CD4-positive, alpha-beta T cell (primary cell): ENCODE measurements at regions not wholly inside any gene's neighbourhood (a gene's known extent, or its start where the extent isn't known, plus 50 kb on each side); places are given as distances from the start of the nearest gene placed in this dataset.

Source experiments
- ATAC-seq: fragments of 200-7000 bp; cut with Tn5 transposase; one replicate; pipeline ENCODE4 v1.10.0; 2022; ENCODE audit warnings: mild to moderate bottlenecking; ENCODE audit not compliant: poor library complexity
- CTCF ChIA-PET: fragments of 350-600 bp; sonication (Branson Sonifier 250); formaldehyde crosslinking; loops from one replicate; lab custom pipeline; 2021; ENCODE audit warnings: antibody characterized with exemption, inconsistent platforms; lab: Charles Lee
- POLR2A ChIA-PET: fragments of 350-600 bp; sonication (Branson Sonifier 250); formaldehyde crosslinking; loops from one replicate; lab custom pipeline; 2021; ENCODE audit warnings: antibody characterized with exemption, inconsistent platforms; lab: Charles Lee
- DNase-seq, 14 experiments: peaks; one replicate each; pipeline ENCODE4 v3.0.0-alpha.2; 2013 to 2020; ENCODE audit warnings: mixed read lengths in 2 of 14
- H3K27ac ChIP-seq, 2 donors: one replicate each; pipeline versions ENCODE4 v1.5.1 to v1.7.0; 2013; ENCODE audit warnings: low read length in 2 of 2, low read depth in 1 of 2, mild to moderate bottlenecking in 1 of 2
- H3K27me3 ChIP-seq, 2 experiments: 1 replicate in 1 of 2; 2 replicates in 1 of 2; pipeline versions ENCODE4 v1.6.1 to v1.7.0; 2013; ENCODE audit warnings: low read length in 2 of 2, control low read depth in 1 of 2, mild to moderate bottlenecking in 1 of 2, moderate library complexity in 1 of 2; ENCODE audit not compliant: insufficient read depth in 2 of 2, control insufficient read depth in 1 of 2
- H3K36me3 ChIP-seq: one replicate; pipeline ENCODE4 v1.6.1; 2013; ENCODE audit warnings: low read length, control low read depth; ENCODE audit not compliant: insufficient read depth
- H3K4me1 ChIP-seq: one replicate; pipeline ENCODE4 v1.6.1; 2013; ENCODE audit warnings: low read length, control low read depth; ENCODE audit not compliant: insufficient read depth
- H3K4me3 ChIP-seq: one replicate; pipeline ENCODE4 v1.5.1; 2013; ENCODE audit warnings: mild to moderate bottlenecking, low read length, moderate library complexity
- H3K9me3 ChIP-seq, 2 experiments: 1 replicate in 1 of 2; 2 replicates in 1 of 2; pipeline versions ENCODE4 v1.6.1 to v1.7.0; 2013; ENCODE audit warnings: low read length in 2 of 2, mild to moderate bottlenecking in 2 of 2, control low read depth in 1 of 2, moderate library complexity in 1 of 2; ENCODE audit not compliant: control insufficient read depth in 1 of 2, insufficient read depth in 1 of 2
- H3K27ac Mint-ChIP-seq: one replicate; pipeline ENCODE4 v1.8.0; 2020; ENCODE audit warnings: mixed read lengths
- H3K27me3 Mint-ChIP-seq: one replicate; pipeline ENCODE4 v1.8.0; 2021; ENCODE audit warnings: mixed read lengths
- H3K36me3 Mint-ChIP-seq: one replicate; pipeline ENCODE4 v1.8.0; 2021; ENCODE audit warnings: low read depth, mixed read lengths
- H3K4me1 Mint-ChIP-seq: one replicate; pipeline ENCODE4 v1.8.0; 2021; ENCODE audit warnings: low read depth, mixed read lengths
- H3K4me3 Mint-ChIP-seq: one replicate; pipeline ENCODE4 v1.8.0; 2020; ENCODE audit warnings: mild to moderate bottlenecking, mixed read lengths
- H3K9me3 Mint-ChIP-seq: one replicate; pipeline ENCODE4 v1.8.0; 2020; ENCODE audit warnings: mixed read lengths
- intact Hi-C, 2 experiments: fragments of 100-400 bp; cut with DNase I in 1 of 2; cut with micrococcal nuclease in 1 of 2; formaldehyde crosslinking; loops; one replicate each; pipeline versions ENCODE4 v1.15.1 to v1.9.0; 2023 to 2025; cut with DNase I, micrococcal nuclease
- TF ChIP-seq, protein P1 (sequence below): fragments of 200-600 bp; IDR thresholded peaks from one replicate; pipeline ENCODE4 v1.8.0; 2022; ENCODE audit warnings: antibody characterized with exemption, mild to moderate bottlenecking

DNA sequence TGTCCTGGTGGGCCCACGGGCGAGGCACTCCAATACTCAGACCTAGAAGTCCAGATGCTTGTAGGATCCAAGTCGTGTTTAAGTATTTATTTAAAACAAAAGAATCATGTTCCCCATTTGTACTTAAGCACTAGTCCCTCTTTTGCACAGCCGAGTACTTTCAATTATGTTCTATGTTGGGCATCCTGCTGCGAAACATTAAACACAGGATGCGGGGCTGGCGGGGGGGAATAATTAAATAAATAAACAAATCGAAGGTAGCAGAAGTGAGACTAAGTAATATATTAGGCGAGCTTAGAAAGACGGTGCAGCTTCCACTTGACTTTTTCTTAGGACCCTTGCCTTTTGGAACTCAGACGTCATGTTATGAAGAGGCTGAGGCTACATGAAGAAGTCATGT, 1129.2 kb upstream of the ACO1 start:
- Mint-ChIP-seq H3K27me3 (no peaks in the 10 kb centered on the region), H3K4me1 (peaks cover 7% of the 10 kb centered on the region)
- intact Hi-C loops, result no loop called here

DNA sequence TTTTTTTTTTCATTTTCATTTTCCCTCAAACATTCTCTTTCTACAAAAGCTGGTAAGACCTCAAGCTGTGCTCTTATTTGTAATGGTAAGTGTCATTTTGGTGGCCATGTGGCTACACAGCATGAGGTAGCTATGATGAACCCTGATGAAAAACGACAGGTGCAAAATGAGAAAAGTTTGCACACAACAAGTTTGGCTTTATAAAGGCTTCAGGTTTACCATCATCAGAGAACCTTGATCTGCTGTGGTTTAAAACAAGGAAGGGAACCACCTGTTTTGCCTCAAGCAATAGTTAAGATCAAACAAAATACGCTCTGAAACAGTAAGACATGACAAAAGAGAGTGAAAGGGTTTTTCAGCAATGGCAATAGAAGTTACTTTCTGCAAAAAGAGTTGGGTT, 1124.6 kb upstream of the ACO1 start:
- Mint-ChIP-seq H3K36me3 (no peaks in the 10 kb centered on the region), H3K27ac (peak overlapping the region; percentile 78), H3K9me3 (no peaks in the 10 kb centered on the region), H3K4me3 (peak overlapping the region; percentile 11), H3K4me1 (peaks cover 17% of the 10 kb centered on the region), H3K27me3 (no peaks in the 10 kb centered on the region)
- ATAC-seq, result peak; percentile 94
- intact Hi-C loops, result loop anchor here in 1 of 2 experiments (5.0 kb wide), 1 partner anchor 87 kb away; no protein-coding TSS in a partner anchor
- Histone ChIP-seq H3K27me3 (no peaks in the 10 kb centered on the region), H3K36me3 (no peaks in the 10 kb centered on the region), H3K4me1 (no peaks in the 10 kb centered on the region), H3K27ac (no peak overlapping the region), H3K4me3 (no peak overlapping the region), H3K9me3 (peaks cover 0 to 4% of the 10 kb centered on the region in 2 experiments)
- DNase-seq, result peak in 4 of 14 experiments; percentile 8 to 73 (median 72)
- TF ChIP-seq, protein P1, sequence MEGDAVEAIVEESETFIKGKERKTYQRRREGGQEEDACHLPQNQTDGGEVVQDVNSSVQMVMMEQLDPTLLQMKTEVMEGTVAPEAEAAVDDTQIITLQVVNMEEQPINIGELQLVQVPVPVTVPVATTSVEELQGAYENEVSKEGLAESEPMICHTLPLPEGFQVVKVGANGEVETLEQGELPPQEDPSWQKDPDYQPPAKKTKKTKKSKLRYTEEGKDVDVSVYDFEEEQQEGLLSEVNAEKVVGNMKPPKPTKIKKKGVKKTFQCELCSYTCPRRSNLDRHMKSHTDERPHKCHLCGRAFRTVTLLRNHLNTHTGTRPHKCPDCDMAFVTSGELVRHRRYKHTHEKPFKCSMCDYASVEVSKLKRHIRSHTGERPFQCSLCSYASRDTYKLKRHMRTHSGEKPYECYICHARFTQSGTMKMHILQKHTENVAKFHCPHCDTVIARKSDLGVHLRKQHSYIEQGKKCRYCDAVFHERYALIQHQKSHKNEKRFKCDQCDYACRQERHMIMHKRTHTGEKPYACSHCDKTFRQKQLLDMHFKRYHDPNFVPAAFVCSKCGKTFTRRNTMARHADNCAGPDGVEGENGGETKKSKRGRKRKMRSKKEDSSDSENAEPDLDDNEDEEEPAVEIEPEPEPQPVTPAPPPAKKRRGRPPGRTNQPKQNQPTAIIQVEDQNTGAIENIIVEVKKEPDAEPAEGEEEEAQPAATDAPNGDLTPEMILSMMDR, result no peak
- POLR2A ChIA-PET, result no interaction called here
- CTCF ChIA-PET, result no interaction called here

More for the DNA sequence above, 1129.2 kb upstream of the ACO1 start:
- POLR2A ChIA-PET, result no interaction called here
- Histone ChIP-seq H3K4me1 (no peaks in the 10 kb centered on the region), H3K27ac (no peak overlapping the region), H3K9me3 (peaks cover 0 to 18% of the 10 kb centered on the region in 2 experiments), H3K36me3 (no peaks in the 10 kb centered on the region), H3K27me3 (no peaks in the 10 kb centered on the region), H3K4me3 (no peak overlapping the region)
- H3K36me3 Mint-ChIP-seq, result no peaks in the 10 kb centered on the region
- DNase-seq, result no peak
- CTCF ChIA-PET, result no interaction called here
- H3K27ac Mint-ChIP-seq, result no peak overlapping the region
- no peak overlapping the region for H3K4me3 Mint-ChIP-seq
- TF ChIP-seq, protein P1, result no peak
- no peak for ATAC-seq
- H3K9me3 Mint-ChIP-seq, result peaks cover 4% of the 10 kb centered on the region

DNA sequence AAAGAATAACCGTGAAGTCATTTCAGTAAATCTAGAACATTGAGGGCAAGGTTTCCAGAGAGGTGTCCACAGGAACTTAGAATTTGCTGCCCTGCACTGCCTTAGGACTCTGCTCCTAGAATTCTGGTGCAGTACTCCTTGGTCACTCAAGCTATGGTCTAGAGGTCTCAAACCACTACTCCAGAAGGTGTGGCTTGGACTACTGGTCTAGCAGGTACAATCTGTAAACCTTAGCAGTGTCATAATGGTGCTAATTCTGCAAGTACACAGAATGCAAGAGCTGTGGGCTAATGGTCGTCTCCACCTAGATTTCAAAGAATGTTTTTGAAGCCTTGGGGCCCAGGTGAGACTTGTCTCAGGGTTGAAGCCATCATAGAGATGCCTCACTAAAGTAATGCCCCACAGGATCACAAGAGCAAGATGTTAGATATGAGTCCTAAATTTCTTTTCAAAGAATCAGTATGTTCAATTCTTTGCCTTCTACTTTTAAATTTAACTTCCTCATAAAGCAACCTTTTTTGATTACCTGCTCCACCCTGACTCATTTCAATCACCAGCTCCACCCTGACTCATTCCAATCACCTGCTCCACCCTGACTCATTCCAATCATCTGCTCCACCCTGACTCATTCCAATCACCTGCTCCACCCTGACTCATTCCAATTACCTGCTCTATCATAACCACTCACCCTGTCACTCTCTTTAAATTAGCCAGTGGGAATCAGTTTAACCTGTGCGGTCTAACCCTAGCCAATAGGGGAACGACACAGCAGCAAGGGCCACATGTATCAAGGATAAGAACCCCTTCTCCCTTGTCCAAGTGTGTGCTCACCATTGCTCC, 1111.8 kb upstream of the ACO1 start:
- no peaks in the 10 kb centered on the region for H3K36me3 Mint-ChIP-seq
- DNase-seq, result no peak
- TF ChIP-seq, protein P1, result no peak
- H3K27ac Mint-ChIP-seq, result no peak overlapping the region
- Histone ChIP-seq H3K36me3 (no peaks in the 10 kb centered on the region), H3K4me3 (no peak overlapping the region), H3K9me3 (no peaks in the 10 kb centered on the region), H3K4me1 (no peaks in the 10 kb centered on the region), H3K27ac (no peak overlapping the region), H3K27me3 (no peaks in the 10 kb centered on the region)
- POLR2A ChIA-PET, result no interaction called here
- ATAC-seq, result no peak
- peaks cover 5% of the 10 kb centered on the region for H3K4me1 Mint-ChIP-seq
- no peaks in the 10 kb centered on the region for H3K27me3 Mint-ChIP-seq
- CTCF ChIA-PET, result no interaction called here
- H3K9me3 Mint-ChIP-seq, result no peaks in the 10 kb centered on the region
- intact Hi-C loops, result no loop called here
- no peak overlapping the region for H3K4me3 Mint-ChIP-seq
